ENCODE measurements at regions not wholly inside any gene's neighbourhood (a gene's known extent, or its start where the extent isn't known, plus 50 kb on each side); places are given as distances from the start of the nearest gene placed in this dataset.

GRCh38 chr9:7241694-7242093, 483.9 kb downstream of the KDM4C start:
- no peak for DNase-seq (ENCODE audit: low read depth in 3 of 3)

GRCh38 chr9:7240569-7241311, 483.0 kb downstream of the KDM4C start:
- DNase-seq (ENCODE audit: low read depth in 3 of 3): no peak

- DNase-seq (ENCODE audit: low read depth in 3 of 3): no peak
Observed at GRCh38 chr9:7239708-7240107, 481.9 kb downstream of the KDM4C start.

GRCh38 chr9:7238247-7238637, 480.5 kb downstream of the KDM4C start:
- no peak for DNase-seq (ENCODE audit: low read depth in 3 of 3)

GRCh38 chr9:7237473-7238246, 479.9 kb downstream of the KDM4C start:
- no peak for DNase-seq (ENCODE audit: low read depth in 3 of 3)

- DNase-seq (ENCODE audit: low read depth in 3 of 3): no peak
Observed at GRCh38 chr9:7236186-7236585, 478.4 kb downstream of the KDM4C start.

- DNase-seq (ENCODE audit: low read depth in 3 of 3): peak in 2 of 3 experiments; percentile 3 to 41
Observed at GRCh38 chr9:7234144-7234543, 476.4 kb downstream of the KDM4C start.

GRCh38 chr9:7229571-7229970, 471.8 kb downstream of the KDM4C start:
- DNase-seq (ENCODE audit: low read depth in 3 of 3): no peak

GRCh38 chr9:7228726-7229125, 471.0 kb downstream of the KDM4C start:
- DNase-seq (ENCODE audit: low read depth in 3 of 3): no peak

GRCh38 chr9:7227951-7228350, 470.2 kb downstream of the KDM4C start:
- DNase-seq (ENCODE audit: low read depth in 3 of 3): no peak

GRCh38 chr9:7226007-7226640, 468.4 kb downstream of the KDM4C start:
- DNase-seq (ENCODE audit: low read depth in 3 of 3): no peak
